BJ (cell line): ENCODE measurements at regions not wholly inside any gene's neighbourhood (a gene's known extent, or its start where the extent isn't known, plus 50 kb on each side); places are given as distances from the start of the nearest gene placed in this dataset.
"Not testable (repeated sequence)": the region's sequence is repeated elsewhere in the genome, so short reads cannot be mapped to it uniquely, and the experiment has no call there.

ENCODE experiments used
- CTCF ChIA-PET: fragments of 350-600 bp; formaldehyde crosslinking; extraction: SDS; loops from one replicate; lab custom pipeline; 2021; ENCODE audit warnings: antibody characterized with exemption, inconsistent platforms; lab: Yijun Ruan, JAX
- POLR2A ChIA-PET: fragments of 300-600 bp; sonication (Branson Sonifier 250); formaldehyde crosslinking; extraction: SDS; loops from one replicate; lab custom pipeline; 2021; ENCODE audit warnings: antibody characterized with exemption; lab: Charles Lee
- DNase-seq: peaks from one replicate; pipeline ENCODE4 v3.0.0-alpha.2; 2011; ENCODE audit warnings: low read depth
- H3K27me3 ChIP-seq: 2 replicates; pipeline ENCODE4 v1.6.0; 2011; ENCODE audit warnings: low read length; ENCODE audit not compliant: control insufficient read depth, insufficient read depth
- H3K36me3 ChIP-seq: 2 replicates; pipeline ENCODE4 v1.5.1; 2011; ENCODE audit warnings: low read length; ENCODE audit not compliant: control insufficient read depth, insufficient read depth
- H3K4me3 ChIP-seq: 2 replicates; pipeline ENCODE4 v1.5.1; 2011; ENCODE audit warnings: low read depth, mild to moderate bottlenecking, control low read depth, low read length
- CTCF ChIP-seq: IDR thresholded peaks from 2 replicates; pipeline ENCODE4 v1.5.1; 2011; ENCODE audit warnings: low read depth, mild to moderate bottlenecking, control low read depth, inconsistent platforms, low read length, moderate library complexity; ENCODE audit not compliant: insufficient read depth

GRCh38 chr5:166285361-166285760, 2006.1 kb upstream of the WWC1 start:
- POLR2A ChIA-PET: no interaction called here
- H3K36me3 ChIP-seq: no peaks in the 10 kb centered on the region
- H3K4me3 ChIP-seq: no peak overlapping the region
- TF ChIP-seq CTCF: no peak
- DNase-seq: no peak
- CTCF ChIA-PET: no interaction called here
- no peaks in the 10 kb centered on the region for H3K27me3 ChIP-seq

DNA sequence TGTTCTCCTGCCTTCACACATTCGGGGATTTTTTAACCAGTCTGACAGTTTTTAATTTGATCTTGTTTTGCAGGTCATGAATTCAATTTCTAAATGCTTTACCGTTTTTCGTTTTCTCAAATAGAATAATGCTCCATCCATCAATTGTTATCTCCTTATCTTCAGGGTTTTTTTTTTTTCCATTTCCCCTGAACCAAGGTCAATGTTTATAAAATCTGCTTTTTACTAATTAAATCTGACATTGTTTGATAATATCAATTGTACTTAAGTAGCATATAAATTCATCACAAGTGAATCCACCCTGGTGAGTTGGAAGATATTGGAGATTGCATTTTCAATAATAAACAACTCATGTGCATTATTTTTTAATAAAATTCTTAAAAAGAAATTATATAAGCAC, 2004.6 kb upstream of the WWC1 start:
- POLR2A ChIA-PET: no interaction called here
- CTCF ChIA-PET: no interaction called here
- no peaks in the 10 kb centered on the region for H3K27me3 ChIP-seq
- DNase-seq: no peak
- no peaks in the 10 kb centered on the region for H3K36me3 ChIP-seq
- TF ChIP-seq CTCF: no peak
- no peak overlapping the region for H3K4me3 ChIP-seq

- DNase-seq: no peak
- TF ChIP-seq CTCF: no peak
- ChIA-PET POLR2A (no interaction called here), CTCF (no interaction called here)
- Histone ChIP-seq H3K27me3 (no peaks in the 10 kb centered on the region), H3K36me3 (no peaks in the 10 kb centered on the region), H3K4me3 (no peak overlapping the region)
Observed at GRCh38 chr5:166287866-166288265, 2003.6 kb upstream of the WWC1 start.

- H3K36me3 ChIP-seq, CTCF ChIA-PET: not testable (repeated sequence)
Observed at GRCh38 chr5:166291800-166292199, 1999.6 kb upstream of the WWC1 start.

GRCh38 chr5:166293892-166294291, 1997.6 kb upstream of the WWC1 start:
- CTCF ChIA-PET: no interaction called here
- POLR2A ChIA-PET: no interaction called here
- Histone ChIP-seq H3K4me3 (no peak overlapping the region), H3K27me3 (no peaks in the 10 kb centered on the region), H3K36me3 (no peaks in the 10 kb centered on the region)
- no peak for DNase-seq
- no peak for TF ChIP-seq CTCF

More at GRCh38 chr5:166291800-166292199, 1999.6 kb upstream of the WWC1 start:
- H3K27me3 ChIP-seq, H3K4me3 ChIP-seq, POLR2A ChIA-PET, DNase-seq: not testable (repeated sequence)

GRCh38 chr5:166302166-166302565, 1989.3 kb upstream of the WWC1 start:
- ChIA-PET CTCF (no interaction called here), POLR2A (no interaction called here)
- no peak overlapping the region for H3K4me3 ChIP-seq
- no peaks in the 10 kb centered on the region for H3K27me3 ChIP-seq
- DNase-seq: no peak
- no peaks in the 10 kb centered on the region for H3K36me3 ChIP-seq
- no peak for TF ChIP-seq CTCF
